ENCODE measurements at regions not wholly inside any gene's neighbourhood (a gene's known extent, or its start where the extent isn't known, plus 50 kb on each side); places are given as distances from the start of the nearest gene placed in this dataset.

DNA sequence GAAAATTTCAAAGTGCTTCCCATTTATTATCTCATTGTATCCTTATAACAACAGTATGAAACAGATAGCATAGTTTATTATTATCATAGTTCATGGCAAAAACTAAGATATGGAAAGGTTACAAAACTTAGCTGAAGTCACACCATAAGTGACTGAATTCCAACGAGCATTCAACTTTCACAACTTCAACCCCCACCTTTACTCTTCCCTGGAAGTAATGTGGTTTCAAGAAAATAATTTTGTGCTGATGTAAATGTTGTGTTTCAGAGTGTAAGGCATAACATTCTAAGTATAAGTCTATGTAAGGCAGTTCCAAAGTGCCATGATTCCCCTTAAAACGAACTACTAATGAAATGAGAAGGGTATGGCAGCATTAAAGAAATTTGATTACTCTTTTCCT lies 454.5 kb downstream of the BCAT1 start:
- peaks cover 0 to 10% of the 10 kb centered on the region in 2 donors for H3K4me1 ChIP-seq (ENCODE audit: control insufficient read depth in 2 of 2, insufficient read depth in 2 of 2, low read length in 2 of 2)
- Mint-ChIP-seq H3K4me1 (peaks cover 16% of the 10 kb centered on the region), H3K9me3 (ENCODE audit: insufficient read depth) (no peaks in the 10 kb centered on the region), H3K27me3 (no peaks in the 10 kb centered on the region), H3K27ac (no peak overlapping the region), H3K4me3 (no peak overlapping the region)
- ATAC-seq (ENCODE audit: low read depth) (no peak), DNase-seq (no peak)
- intact Hi-C loops (cut with micrococcal nuclease), result no loop called here
- no CpG with 5 or more reads among the region's 2 CpGs for whole genome bisulfite sequencing (ENCODE audit: insufficient coverage)
- POLR2A ChIA-PET, result no interaction called here
- no peaks in the 10 kb centered on the region for H3K27me3 ChIP-seq (replicated peaks in 1 of 4; ENCODE audit: control extremely low read depth in 1 of 4, control insufficient read depth in 3 of 4, insufficient read depth in 4 of 4, low read length in 3 of 4)
- no peak overlapping the region for H3K4me2 ChIP-seq (replicated peaks; ENCODE audit: low read depth, low read length, poor library complexity, severe bottlenecking)
- H4K20me1 ChIP-seq (ENCODE audit: control insufficient read depth, insufficient read depth, low read length, poor library complexity, severe bottlenecking), result no peaks in the 10 kb centered on the region
- H3K9me3 ChIP-seq (ENCODE audit: control extremely low read depth in 1 of 3, control insufficient read depth in 2 of 3, insufficient read depth in 1 of 3, low read length in 2 of 3), result no peaks in the 10 kb centered on the region
- CTCF ChIA-PET, result no interaction called here
- H3K36me3 ChIP-seq (replicated peaks in 1 of 2; ENCODE audit: control extremely low read depth in 1 of 2, control insufficient read depth in 1 of 2, extremely low read depth in 1 of 2, insufficient read depth in 2 of 2, low read length in 1 of 2), result no peaks in the 10 kb centered on the region
- no peak overlapping the region for H3K27ac ChIP-seq (ENCODE audit: low read length in 2 of 2)
- TF ChIP-seq, protein P1, sequence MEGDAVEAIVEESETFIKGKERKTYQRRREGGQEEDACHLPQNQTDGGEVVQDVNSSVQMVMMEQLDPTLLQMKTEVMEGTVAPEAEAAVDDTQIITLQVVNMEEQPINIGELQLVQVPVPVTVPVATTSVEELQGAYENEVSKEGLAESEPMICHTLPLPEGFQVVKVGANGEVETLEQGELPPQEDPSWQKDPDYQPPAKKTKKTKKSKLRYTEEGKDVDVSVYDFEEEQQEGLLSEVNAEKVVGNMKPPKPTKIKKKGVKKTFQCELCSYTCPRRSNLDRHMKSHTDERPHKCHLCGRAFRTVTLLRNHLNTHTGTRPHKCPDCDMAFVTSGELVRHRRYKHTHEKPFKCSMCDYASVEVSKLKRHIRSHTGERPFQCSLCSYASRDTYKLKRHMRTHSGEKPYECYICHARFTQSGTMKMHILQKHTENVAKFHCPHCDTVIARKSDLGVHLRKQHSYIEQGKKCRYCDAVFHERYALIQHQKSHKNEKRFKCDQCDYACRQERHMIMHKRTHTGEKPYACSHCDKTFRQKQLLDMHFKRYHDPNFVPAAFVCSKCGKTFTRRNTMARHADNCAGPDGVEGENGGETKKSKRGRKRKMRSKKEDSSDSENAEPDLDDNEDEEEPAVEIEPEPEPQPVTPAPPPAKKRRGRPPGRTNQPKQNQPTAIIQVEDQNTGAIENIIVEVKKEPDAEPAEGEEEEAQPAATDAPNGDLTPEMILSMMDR (IDR thresholded peaks at IDR 0.05), result no peak
- no peak overlapping the region for H3K4me3 ChIP-seq (ENCODE audit: control extremely low read depth in 1 of 5, extremely low read depth in 1 of 5, insufficient read depth in 1 of 5, low read depth in 2 of 5, low read length in 4 of 5)
- no peak overlapping the region for H3K9ac ChIP-seq (ENCODE audit: low read length)
- no peak overlapping the region for H2AFZ ChIP-seq (ENCODE audit: insufficient read depth, low read depth, low read length, poor library complexity, severe bottlenecking)
- no peaks in the 10 kb centered on the region for H3K79me2 ChIP-seq (ENCODE audit: control insufficient read depth, insufficient read depth, low read length)

DNA sequence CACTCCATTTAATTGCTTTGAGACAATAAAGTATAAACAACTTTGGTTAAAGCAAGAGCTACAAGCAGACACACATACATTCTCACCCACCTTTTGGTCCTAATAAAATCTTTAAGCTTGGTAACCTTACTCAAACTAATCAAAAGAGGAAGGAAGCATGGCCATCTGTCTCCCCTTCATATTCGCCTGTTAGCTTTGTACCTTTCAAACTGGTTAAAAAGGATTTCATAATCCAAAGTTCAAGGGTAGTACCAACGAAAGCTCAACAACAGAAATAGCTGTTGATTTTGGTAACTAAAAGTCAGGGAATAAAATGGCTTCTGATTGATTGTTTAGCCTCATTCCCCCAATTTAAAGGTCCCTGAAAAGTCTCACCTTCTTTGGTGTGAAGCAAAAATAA lies 456.9 kb downstream of the BCAT1 start:
- peaks cover 0 to 10% of the 10 kb centered on the region in 2 donors for H3K4me1 ChIP-seq (ENCODE audit: control insufficient read depth in 2 of 2, insufficient read depth in 2 of 2, low read length in 2 of 2)
- WGBS (ENCODE audit: insufficient coverage), result no CpG with 5 or more reads among the region's 2 CpGs
- TF ChIP-seq EZH2 (IDR thresholded peaks at IDR 0.05; ENCODE audit: borderline replicate concordance, insufficient read depth, low read depth, low read length, poor library complexity, severe bottlenecking), result no peak
- TF ChIP-seq, protein P1 (IDR thresholded peaks at IDR 0.05), result no peak
- ChIA-PET POLR2A (no interaction called here), CTCF (no interaction called here)
- no peak for DNase-seq
- peaks cover 16% of the 10 kb centered on the region for H3K4me1 Mint-ChIP-seq
- no peak for ATAC-seq (ENCODE audit: low read depth)
- H3K4me2 ChIP-seq (replicated peaks; ENCODE audit: low read depth, low read length, poor library complexity, severe bottlenecking), result peak overlapping the region; percentile 13
- no peak overlapping the region for H3K27ac ChIP-seq (ENCODE audit: low read length in 2 of 2)
- H3K4me3 ChIP-seq (ENCODE audit: control extremely low read depth in 1 of 5, extremely low read depth in 1 of 5, insufficient read depth in 1 of 5, low read depth in 2 of 5, low read length in 4 of 5), result no peak overlapping the region
- intact Hi-C loops (cut with micrococcal nuclease), result no loop called here
- no peaks in the 10 kb centered on the region for H3K36me3 ChIP-seq (replicated peaks in 1 of 2; ENCODE audit: control extremely low read depth in 1 of 2, control insufficient read depth in 1 of 2, extremely low read depth in 1 of 2, insufficient read depth in 2 of 2, low read length in 1 of 2)
- H3K9me3 ChIP-seq (ENCODE audit: control extremely low read depth in 1 of 3, control insufficient read depth in 2 of 3, insufficient read depth in 1 of 3, low read length in 2 of 3), result no peaks in the 10 kb centered on the region
- no peak overlapping the region for H3K27ac Mint-ChIP-seq
- H3K4me3 Mint-ChIP-seq, result peak overlapping the region; percentile 0
- H3K79me2 ChIP-seq (ENCODE audit: control insufficient read depth, insufficient read depth, low read length), result no peaks in the 10 kb centered on the region
- H3K27me3 Mint-ChIP-seq, result no peaks in the 10 kb centered on the region
- H3K9me3 Mint-ChIP-seq (ENCODE audit: insufficient read depth), result no peaks in the 10 kb centered on the region
- H2AFZ ChIP-seq (ENCODE audit: insufficient read depth, low read depth, low read length, poor library complexity, severe bottlenecking), result peak overlapping the region; percentile 20
- H3K27me3 ChIP-seq (replicated peaks in 1 of 4; ENCODE audit: control extremely low read depth in 1 of 4, control insufficient read depth in 3 of 4, insufficient read depth in 4 of 4, low read length in 3 of 4), result no peaks in the 10 kb centered on the region
- H4K20me1 ChIP-seq (ENCODE audit: control insufficient read depth, insufficient read depth, low read length, poor library complexity, severe bottlenecking), result no peaks in the 10 kb centered on the region
- H3K9ac ChIP-seq (ENCODE audit: low read length), result no peak overlapping the region
